SK-N-MC (cell line): ENCODE measurements at regions not wholly inside any gene's neighbourhood (a gene's known extent, or its start where the extent isn't known, plus 50 kb on each side); places are given as distances from the start of the nearest gene placed in this dataset.

Experiments
- EZH2 ChIP-seq: fragments of 200-600 bp; sonication (generic); IDR thresholded peaks from one replicate; pipeline ENCODE4 v1.6.1; 2017; ENCODE audit warnings: antibody characterized with exemption
- POLR2AphosphoS5 ChIP-seq: IDR thresholded peaks from 2 replicates; pipeline ENCODE4 v1.6.1; 2012; ENCODE audit warnings: mild to moderate bottlenecking, low read depth, low read length, borderline replicate concordance

- no peak for TF ChIP-seq EZH2
- no peak for TF ChIP-seq POLR2AphosphoS5
Measured at GRCh38 chr1:193419295-193419694, 232.9 kb upstream of the B3GALT2 start.
